Cardiac muscle cell (in vitro differentiated cells and primary cell): ENCODE measurements at regions not wholly inside any gene's neighbourhood (a gene's known extent, or its start where the extent isn't known, plus 50 kb on each side); places are given as distances from the start of the nearest gene placed in this dataset.

ENCODE experiments used
- DNase-seq, 2 donors: peaks; one replicate each; pipeline versions ENCODE4 v3.0.0 to v3.0.0-alpha.2; 2010 to 2017; ENCODE audit warnings: low read depth in 1 of 2, low spot score in 1 of 2
- H3K27ac ChIP-seq: fragments of 200-600 bp; sonication (generic); 2 replicates; pipeline ENCODE4 v1.5.1; 2016
- H3K27me3 ChIP-seq: fragments of 200-600 bp; sonication (generic); 2 replicates; pipeline ENCODE4 v1.6.0; 2016; ENCODE audit warnings: control low read depth
- H3K36me3 ChIP-seq: fragments of 200-600 bp; sonication (generic); 2 replicates; pipeline ENCODE4 v1.5.1; 2016; ENCODE audit warnings: control low read depth
- H3K4me1 ChIP-seq: fragments of 200-600 bp; sonication (generic); 2 replicates; pipeline ENCODE4 v1.8.1; 2017; ENCODE audit warnings: low read depth, mild to moderate bottlenecking, mixed run types
- H3K4me3 ChIP-seq: fragments of 200-600 bp; sonication (generic); 2 replicates; pipeline ENCODE4 v1.5.1; 2016; ENCODE audit warnings: mild to moderate bottlenecking
- H3K9me3 ChIP-seq: fragments of 200-600 bp; sonication (generic); 2 replicates; pipeline ENCODE4 v1.5.1; 2017; ENCODE audit warnings: low read depth, mild to moderate bottlenecking, control low read depth
- TF ChIP-seq, protein P1 (sequence below): IDR thresholded peaks from 2 replicates; pipeline ENCODE4 v1.5.1; 2012; ENCODE audit warnings: low read depth, mild to moderate bottlenecking, low read length

DNA sequence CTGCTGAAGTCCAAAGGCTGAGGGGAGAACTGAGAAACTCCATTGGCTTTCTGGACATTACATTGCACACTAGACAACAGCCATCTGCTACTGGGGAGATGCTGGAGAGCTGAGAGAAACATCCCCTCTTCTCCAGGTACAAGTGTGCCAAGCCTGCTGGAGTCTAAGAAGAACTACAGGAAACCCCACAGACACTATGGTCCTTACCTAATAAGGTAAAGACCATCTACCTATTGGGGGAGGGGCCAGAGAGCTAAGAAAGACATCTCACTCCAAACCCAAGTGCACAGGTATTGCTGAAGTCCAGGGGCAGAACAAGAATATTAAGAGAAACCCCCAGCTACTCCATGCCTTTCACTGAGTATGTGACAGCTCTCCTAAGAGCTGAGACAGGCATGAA is 338.7 kb upstream of the NCKAP5 start:
- Histone ChIP-seq H3K27ac (no peak overlapping the region), H3K4me1 (no peaks in the 10 kb centered on the region), H3K9me3 (no peaks in the 10 kb centered on the region), H3K27me3 (no peaks in the 10 kb centered on the region), H3K4me3 (no peak overlapping the region), H3K36me3 (no peaks in the 10 kb centered on the region)
- TF ChIP-seq, protein P1, sequence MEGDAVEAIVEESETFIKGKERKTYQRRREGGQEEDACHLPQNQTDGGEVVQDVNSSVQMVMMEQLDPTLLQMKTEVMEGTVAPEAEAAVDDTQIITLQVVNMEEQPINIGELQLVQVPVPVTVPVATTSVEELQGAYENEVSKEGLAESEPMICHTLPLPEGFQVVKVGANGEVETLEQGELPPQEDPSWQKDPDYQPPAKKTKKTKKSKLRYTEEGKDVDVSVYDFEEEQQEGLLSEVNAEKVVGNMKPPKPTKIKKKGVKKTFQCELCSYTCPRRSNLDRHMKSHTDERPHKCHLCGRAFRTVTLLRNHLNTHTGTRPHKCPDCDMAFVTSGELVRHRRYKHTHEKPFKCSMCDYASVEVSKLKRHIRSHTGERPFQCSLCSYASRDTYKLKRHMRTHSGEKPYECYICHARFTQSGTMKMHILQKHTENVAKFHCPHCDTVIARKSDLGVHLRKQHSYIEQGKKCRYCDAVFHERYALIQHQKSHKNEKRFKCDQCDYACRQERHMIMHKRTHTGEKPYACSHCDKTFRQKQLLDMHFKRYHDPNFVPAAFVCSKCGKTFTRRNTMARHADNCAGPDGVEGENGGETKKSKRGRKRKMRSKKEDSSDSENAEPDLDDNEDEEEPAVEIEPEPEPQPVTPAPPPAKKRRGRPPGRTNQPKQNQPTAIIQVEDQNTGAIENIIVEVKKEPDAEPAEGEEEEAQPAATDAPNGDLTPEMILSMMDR: no peak
- DNase-seq: no peak

- H3K9me3 ChIP-seq: no peaks in the 10 kb centered on the region
- no peak overlapping the region for H3K27ac ChIP-seq
- H3K4me1 ChIP-seq: no peaks in the 10 kb centered on the region
- H3K27me3 ChIP-seq: no peaks in the 10 kb centered on the region
- H3K4me3 ChIP-seq: no peak overlapping the region
- TF ChIP-seq, protein P1: no peak
- DNase-seq: no peak
- no peaks in the 10 kb centered on the region for H3K36me3 ChIP-seq
Measured at GRCh38 chr2:133908171-133908570, 339.9 kb upstream of the NCKAP5 start.

DNA sequence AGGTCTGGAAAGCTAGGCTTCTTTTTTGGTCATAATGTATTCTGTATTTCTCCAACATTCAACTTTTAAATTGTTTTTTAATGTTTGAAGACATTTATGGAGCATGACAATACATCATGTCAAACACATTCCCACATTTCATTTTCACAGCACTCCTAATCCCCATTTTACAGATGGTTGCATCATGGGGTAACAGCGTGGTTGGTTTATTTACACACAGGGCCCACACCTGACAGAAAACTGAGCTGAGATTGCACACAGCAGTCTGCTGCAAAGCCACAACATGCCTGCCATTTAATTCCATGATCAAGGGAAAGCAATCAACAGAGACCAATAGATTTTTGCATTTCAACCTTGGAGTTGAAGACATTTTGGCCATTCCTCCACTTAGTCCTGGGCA is 335.7 kb upstream of the MGAT5 start:
- no peaks in the 10 kb centered on the region for H3K36me3 ChIP-seq
- H3K27me3 ChIP-seq: no peaks in the 10 kb centered on the region
- no peak overlapping the region for H3K27ac ChIP-seq
- H3K9me3 ChIP-seq: no peaks in the 10 kb centered on the region
- TF ChIP-seq, protein P1: no peak
- H3K4me3 ChIP-seq: no peak overlapping the region
- no peak for DNase-seq
- H3K4me1 ChIP-seq: no peaks in the 10 kb centered on the region

DNA sequence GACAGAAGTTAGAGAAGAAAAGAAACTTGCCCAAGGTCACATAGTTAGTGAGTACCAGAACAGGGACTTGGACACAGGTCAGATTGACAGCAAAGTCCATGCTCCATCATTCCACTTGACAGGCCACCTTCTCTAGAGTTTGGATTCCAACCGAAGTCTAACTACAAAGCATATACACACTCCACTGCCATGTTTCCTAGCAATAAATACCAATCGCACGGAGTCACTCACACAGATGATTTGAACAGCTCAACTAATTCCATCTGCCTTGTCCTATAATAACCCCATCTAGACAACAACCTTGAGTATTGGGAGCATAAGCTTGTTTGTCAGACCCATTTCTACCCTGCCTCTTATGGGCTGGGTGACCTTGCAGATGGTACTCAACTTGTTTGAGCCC is 334.6 kb upstream of the MGAT5 start:
- no peaks in the 10 kb centered on the region for H3K9me3 ChIP-seq
- no peaks in the 10 kb centered on the region for H3K27me3 ChIP-seq
- H3K27ac ChIP-seq: no peak overlapping the region
- TF ChIP-seq, protein P1: no peak
- H3K4me3 ChIP-seq: no peak overlapping the region
- no peaks in the 10 kb centered on the region for H3K4me1 ChIP-seq
- no peak for DNase-seq
- no peaks in the 10 kb centered on the region for H3K36me3 ChIP-seq

GRCh38 chr2:133927894-133928293 is 326.0 kb upstream of the MGAT5 start:
- no peak overlapping the region for H3K4me3 ChIP-seq
- no peaks in the 10 kb centered on the region for H3K9me3 ChIP-seq
- TF ChIP-seq, protein P1: no peak

GRCh38 chr2:133936096-133936495 is 317.8 kb upstream of the MGAT5 start:
- Histone ChIP-seq H3K36me3 (no peaks in the 10 kb centered on the region), H3K4me1 (no peaks in the 10 kb centered on the region), H3K4me3 (no peak overlapping the region), H3K27ac (no peak overlapping the region), H3K27me3 (no peaks in the 10 kb centered on the region), H3K9me3 (no peaks in the 10 kb centered on the region)
- DNase-seq: no peak
- TF ChIP-seq, protein P1: no peak

More at GRCh38 chr2:133927894-133928293, 326.0 kb upstream of the MGAT5 start:
- Histone ChIP-seq H3K36me3 (no peaks in the 10 kb centered on the region), H3K4me1 (no peaks in the 10 kb centered on the region), H3K27ac (no peak overlapping the region), H3K27me3 (no peaks in the 10 kb centered on the region)
- no peak for DNase-seq
